Transverse colon (tissue), 4 donors: ENCODE measurements at regions not wholly inside any gene's neighbourhood (a gene's known extent, or its start where the extent isn't known, plus 50 kb on each side); places are given as distances from the start of the nearest gene placed in this dataset.

Source experiments
- DNase-seq: peaks from one replicate; pipeline ENCODE4 v3.0.0-alpha.2; 2019
- H3K27ac ChIP-seq, 4 donors: fragments of 200-600 bp; sonication (generic); 2 replicates each; pipeline ENCODE4 v1.5.1; 2016 to 2018; ENCODE audit warnings: inconsistent platforms in 4 of 4
- H3K27me3 ChIP-seq: fragments of 200-600 bp; sonication (generic); 2 replicates; pipeline ENCODE4 v1.5.1; 2017; ENCODE audit warnings: inconsistent platforms
- H3K36me3 ChIP-seq, 4 donors: fragments of 200-600 bp; sonication (generic); 2 replicates each; pipeline ENCODE4 v1.5.1; 2017 to 2019; ENCODE audit warnings: inconsistent platforms in 4 of 4
- H3K4me1 ChIP-seq, 4 donors: fragments of 200-600 bp; sonication (generic); 2 replicates each; pipeline ENCODE4 v1.5.1; 2017 to 2020; ENCODE audit warnings: inconsistent platforms in 4 of 4
- H3K4me3 ChIP-seq, 4 donors: fragments of 200-600 bp; sonication (generic); 1 replicate in 1 of 4; 2 replicates in 3 of 4; pipeline versions ENCODE4 v1.5.1 to v1.6.1; 2017 to 2019; ENCODE audit warnings: inconsistent platforms in 4 of 4
- H3K9me3 ChIP-seq, 2 donors: fragments of 200-600 bp; sonication (generic); 2 replicates each; pipeline ENCODE4 v1.5.1; 2017 to 2019; ENCODE audit warnings: inconsistent platforms in 2 of 2
- CTCF ChIP-seq, 5 experiments: fragments of 200-600 bp in 3 of 5; fragments of 450-650 bp in 2 of 5; sonication (generic) in 3 of 5; IDR thresholded peaks; 1 replicate in 2 of 5; 2 replicates in 3 of 5; pipeline ENCODE4 v1.5.1; 2016 to 2017; ENCODE audit warnings: antibody characterized with exemption in 5 of 5, inconsistent platforms in 3 of 5, mild to moderate bottlenecking in 2 of 5, moderate library complexity in 1 of 5
- EP300 ChIP-seq: sonication (generic); formaldehyde crosslinking; IDR thresholded peaks from one replicate; pipeline ENCODE4 v1.6.1; 2017; ENCODE audit warnings: antibody characterized with exemption, low read depth
- POLR2A ChIP-seq: fragments of 450-650 bp; IDR thresholded peaks from one replicate; pipeline ENCODE4 v1.6.1; 2016; ENCODE audit warnings: antibody characterized with exemption, mild to moderate bottlenecking, moderate library complexity
- POLR2AphosphoS5 ChIP-seq, 3 donors: sonication (generic); formaldehyde crosslinking; IDR thresholded peaks; one replicate each; pipeline ENCODE4 v1.6.1; 2016; ENCODE audit warnings: antibody characterized with exemption in 3 of 3
- WGBS, 2 donors: methylation state at CpG; one replicate each; pipeline ENCODE4 v1.1.5; 2018; ENCODE audit warnings: low coverage in 1 of 2; 5-methylcytosine and 5-hydroxymethylcytosine counted together
- in situ Hi-C, 4 donors: fragments of 200-750 bp; cut with MboI; loops; one replicate each; pipeline versions ENCODE4 v1.15.0 to v1.15.1; 2017; ENCODE audit warnings: low sequenced_read_pairs in 3 of 4, low pct_ligation_motif_present in 1 of 4, low pct_unique_long_range_greater_than_20kb in 1 of 4
- intact Hi-C: fragments of 100-400 bp; cut with DNase I; formaldehyde crosslinking; loops from one replicate; pipeline ENCODE4 v1.15.1; 2023; ENCODE audit warnings: low total_unique reads

DNA sequence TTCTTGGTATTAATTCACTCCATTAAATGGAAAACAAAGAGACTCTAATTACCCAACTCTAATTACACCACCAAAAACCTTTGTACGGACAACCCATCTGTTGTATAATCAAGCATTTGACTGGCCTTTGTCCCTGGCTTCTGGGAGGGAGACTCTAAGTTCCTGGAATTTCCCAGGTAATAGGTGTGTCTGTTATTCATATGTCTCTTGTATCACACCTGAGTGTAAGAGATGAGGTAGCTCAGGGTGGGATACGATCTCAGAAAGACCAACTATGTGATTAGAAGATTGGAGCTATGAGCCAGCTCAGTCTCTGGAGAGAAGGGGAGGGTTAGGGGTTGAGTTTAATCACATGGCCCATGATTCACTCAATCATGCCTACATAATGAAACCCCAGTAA, 94.7 kb upstream of the PLXNC1 start:
- DNase-seq = no peak
- WGBS, 2 donors = 78 to 83% methylated on average over 1 to 2 of the region's 2 CpGs
- intact Hi-C loops = loop anchor here (5.0 kb wide), 1 partner anchor 141 kb away; no protein-coding TSS in a partner anchor

GRCh38 chr12:94055528-94055927, 92.8 kb upstream of the PLXNC1 start:
- TF ChIP-seq POLR2AphosphoS5 (IDR thresholded peaks at IDR 0.05) = peak in 2 of 3 donors; percentile 5 to 29
- TF ChIP-seq CTCF (IDR thresholded peaks at IDR 0.05) = no peak
- Histone ChIP-seq H3K9me3 (no peaks in the 10 kb centered on the region), H3K27me3 (no peaks in the 10 kb centered on the region), H3K4me3 (no peak overlapping the region), H3K27ac (peak overlapping the region; percentile 46 to 70 (median 64)), H3K4me1 (peaks cover 0 to 49% (median 22%) of the 10 kb centered on the region in 4 donors), H3K36me3 (no peaks in the 10 kb centered on the region)
- intact Hi-C loops (no loop called here), in situ Hi-C loops (no loop called here)
- DNase-seq = no peak
- 52 to 67% methylated on average over 3 of the region's 3 CpGs for WGBS, 2 donors

More for the DNA sequence above, 94.7 kb upstream of the PLXNC1 start:
- H3K27me3 ChIP-seq = no peaks in the 10 kb centered on the region
- H3K9me3 ChIP-seq = no peaks in the 10 kb centered on the region
- H3K4me1 ChIP-seq = peaks cover 0 to 35% (median 15%) of the 10 kb centered on the region in 4 donors
- no peak for TF ChIP-seq CTCF (IDR thresholded peaks at IDR 0.05)
- no peak for TF ChIP-seq POLR2A
- TF ChIP-seq EP300 = no peak
- peak in 2 of 3 donors; percentile 28 to 38 for TF ChIP-seq POLR2AphosphoS5 (IDR thresholded peaks at IDR 0.05)
- H3K36me3 ChIP-seq = no peaks in the 10 kb centered on the region
- peak overlapping the region; percentile 46 to 70 (median 64) for H3K27ac ChIP-seq
- no peak overlapping the region for H3K4me3 ChIP-seq
- in situ Hi-C loops = no loop called here

DNA sequence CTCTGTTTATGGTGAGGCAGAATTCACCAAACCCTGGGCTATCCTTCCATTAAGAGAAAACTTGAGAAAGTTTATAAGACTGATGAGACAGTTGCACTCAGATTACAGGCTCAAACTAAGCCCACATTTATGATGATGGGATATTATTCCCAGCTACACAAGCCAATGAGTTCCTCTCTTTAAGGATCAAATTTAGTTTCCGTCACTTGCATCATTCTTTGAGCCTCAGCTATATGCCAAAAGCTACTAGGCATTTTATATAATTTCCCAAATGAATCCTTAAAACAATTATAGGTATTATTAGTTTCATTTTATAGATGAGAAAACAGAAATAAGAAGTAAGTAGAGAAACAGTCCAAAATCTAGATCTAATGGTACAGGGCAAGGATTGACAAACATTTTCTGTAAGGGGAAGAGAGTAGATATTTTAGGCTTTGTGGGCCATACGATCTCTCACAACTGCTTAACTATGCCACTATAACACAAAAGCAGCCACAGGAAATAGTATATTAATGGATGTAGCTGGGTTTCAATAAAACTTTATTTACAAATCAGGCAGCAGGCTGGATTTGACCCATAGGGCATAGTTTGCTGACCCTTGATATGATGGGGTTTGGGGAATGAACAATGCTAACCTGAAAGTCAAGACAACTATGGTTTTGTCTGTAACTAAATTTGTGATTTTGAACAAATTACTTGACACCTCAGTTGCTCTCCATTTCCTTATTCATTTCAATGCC, 91.8 kb upstream of the PLXNC1 start:
- peak overlapping the region; percentile 46 to 70 (median 64) for H3K27ac ChIP-seq
- in situ Hi-C loops = no loop called here
- no peak for TF ChIP-seq EP300
- no peak for TF ChIP-seq CTCF (IDR thresholded peaks at IDR 0.05)
- TF ChIP-seq POLR2A = no peak
- TF ChIP-seq POLR2AphosphoS5 (IDR thresholded peaks at IDR 0.05) = no peak
- H3K27me3 ChIP-seq = no peaks in the 10 kb centered on the region
- DNase-seq = no peak
- H3K4me3 ChIP-seq = no peak overlapping the region
- 89 to 100% methylated on average over 2 of the region's 2 CpGs for WGBS, 2 donors
- peaks cover 0 to 50% (median 22%) of the 10 kb centered on the region in 4 donors for H3K4me1 ChIP-seq
- H3K36me3 ChIP-seq = no peaks in the 10 kb centered on the region
- no peaks in the 10 kb centered on the region for H3K9me3 ChIP-seq
- intact Hi-C loops = no loop called here

GRCh38 chr12:94057262-94058151, 90.9 kb upstream of the PLXNC1 start:
- WGBS, 2 donors = 72 to 85% methylated on average over 3 to 7 of the region's 7 CpGs
- H3K27me3 ChIP-seq = no peaks in the 10 kb centered on the region
- H3K4me1 ChIP-seq = peaks cover 0 to 58% (median 23%) of the 10 kb centered on the region in 4 donors
- DNase-seq = no peak
- in situ Hi-C loops (no loop called here), intact Hi-C loops (no loop called here)
- no peak overlapping the region for H3K4me3 ChIP-seq
- no peak overlapping the region for H3K27ac ChIP-seq
- H3K36me3 ChIP-seq = no peaks in the 10 kb centered on the region
- no peaks in the 10 kb centered on the region for H3K9me3 ChIP-seq
- TF ChIP-seq CTCF (IDR thresholded peaks at IDR 0.05) (no peak), POLR2A (no peak), POLR2AphosphoS5 (IDR thresholded peaks at IDR 0.05) (no peak), EP300 (no peak)
